Endothelial cell of umbilical vein (primary cell): ENCODE measurements at regions not wholly inside any gene's neighbourhood (a gene's known extent, or its start where the extent isn't known, plus 50 kb on each side); places are given as distances from the start of the nearest gene placed in this dataset.

ENCODE experiments used
- EZH2 ChIP-seq: IDR thresholded peaks from 2 replicates; pipeline ENCODE4 v1.6.1; 2012; ENCODE audit warnings: borderline replicate concordance, low read depth, mild to moderate bottlenecking, moderate library complexity, low read length, inconsistent platforms; ENCODE audit not compliant: severe bottlenecking
- FOS ChIP-seq: IDR thresholded peaks from 2 replicates; pipeline ENCODE4 v1.6.1; 2011; ENCODE audit warnings: mild to moderate bottlenecking, low read length, moderate library complexity, borderline replicate concordance; ENCODE audit not compliant: insufficient read depth
- GATA2 ChIP-seq: IDR thresholded peaks from 2 replicates; pipeline ENCODE4 v1.7.0; 2011; ENCODE audit warnings: low read depth, mild to moderate bottlenecking, moderate library complexity, mixed read lengths, low read length; ENCODE audit not compliant: insufficient read length, insufficient read depth
- JUN ChIP-seq: IDR thresholded peaks from 2 replicates; pipeline ENCODE4 v1.6.1; 2011; ENCODE audit warnings: borderline replicate concordance, low read depth; ENCODE audit not compliant: insufficient read length, insufficient read depth
- MYC ChIP-seq: IDR thresholded peaks from one replicate; pipeline ENCODE4 v1.6.1; 2011; ENCODE audit warnings: mild to moderate bottlenecking, low read depth, low read length
- POLR2A ChIP-seq: IDR thresholded peaks from 2 replicates; pipeline ENCODE4 v1.6.1; 2012; ENCODE audit warnings: low read depth, mild to moderate bottlenecking, control low read depth, low read length
- POLR2AphosphoS5 ChIP-seq: IDR thresholded peaks from 2 replicates; pipeline ENCODE4 v1.6.1; 2012; ENCODE audit warnings: low read depth, mild to moderate bottlenecking, control low read depth, low read length, moderate library complexity; ENCODE audit not compliant: insufficient read depth
- TF ChIP-seq, protein P1 (sequence below), 2 donors: IDR thresholded peaks; 1 replicate in 1 of 2; 2 replicates in 1 of 2; pipeline ENCODE4 v1.5.1; 2011; ENCODE audit warnings: low read length in 2 of 2, mild to moderate bottlenecking in 2 of 2, moderate library complexity in 2 of 2, control low read depth in 1 of 2, inconsistent platforms in 1 of 2, low read depth in 1 of 2; ENCODE audit not compliant: insufficient read depth in 1 of 2; ENCODE audit errors: extremely low read depth in 1 of 2
- TF ChIP-seq, protein P2 (sequence below): IDR thresholded peaks from 2 replicates; pipeline ENCODE4 v1.6.1; 2011; ENCODE audit not compliant: insufficient read depth, insufficient read length

DNA sequence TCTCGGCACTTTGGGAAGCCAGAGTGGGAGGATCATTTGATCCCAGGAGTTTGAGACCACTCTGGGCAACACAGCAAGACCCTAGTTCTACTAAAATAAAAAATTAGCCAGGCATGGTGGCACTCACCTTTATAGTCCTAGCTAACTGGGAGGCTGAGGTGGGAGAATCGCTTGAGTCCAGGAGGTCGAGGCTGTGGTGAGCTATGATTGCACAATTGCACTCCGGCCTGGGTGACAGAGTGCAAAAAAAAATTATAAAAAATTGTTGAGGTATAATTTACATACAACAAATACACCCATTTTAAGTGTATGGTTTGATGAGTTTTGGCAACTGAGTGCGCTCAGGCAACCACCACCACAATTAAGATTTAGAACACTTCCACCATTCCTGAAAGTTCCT is 108.5 kb upstream of the GADD45A start:
- TF ChIP-seq, protein P1, sequence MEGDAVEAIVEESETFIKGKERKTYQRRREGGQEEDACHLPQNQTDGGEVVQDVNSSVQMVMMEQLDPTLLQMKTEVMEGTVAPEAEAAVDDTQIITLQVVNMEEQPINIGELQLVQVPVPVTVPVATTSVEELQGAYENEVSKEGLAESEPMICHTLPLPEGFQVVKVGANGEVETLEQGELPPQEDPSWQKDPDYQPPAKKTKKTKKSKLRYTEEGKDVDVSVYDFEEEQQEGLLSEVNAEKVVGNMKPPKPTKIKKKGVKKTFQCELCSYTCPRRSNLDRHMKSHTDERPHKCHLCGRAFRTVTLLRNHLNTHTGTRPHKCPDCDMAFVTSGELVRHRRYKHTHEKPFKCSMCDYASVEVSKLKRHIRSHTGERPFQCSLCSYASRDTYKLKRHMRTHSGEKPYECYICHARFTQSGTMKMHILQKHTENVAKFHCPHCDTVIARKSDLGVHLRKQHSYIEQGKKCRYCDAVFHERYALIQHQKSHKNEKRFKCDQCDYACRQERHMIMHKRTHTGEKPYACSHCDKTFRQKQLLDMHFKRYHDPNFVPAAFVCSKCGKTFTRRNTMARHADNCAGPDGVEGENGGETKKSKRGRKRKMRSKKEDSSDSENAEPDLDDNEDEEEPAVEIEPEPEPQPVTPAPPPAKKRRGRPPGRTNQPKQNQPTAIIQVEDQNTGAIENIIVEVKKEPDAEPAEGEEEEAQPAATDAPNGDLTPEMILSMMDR (IDR thresholded peaks at IDR 0.05; ENCODE audit: extremely low read depth in 1 of 2, insufficient read depth in 1 of 2, low read depth in 1 of 2, low read length in 2 of 2), result no peak
- TF ChIP-seq POLR2A (no peak), POLR2AphosphoS5 (no peak), EZH2 (no peak), FOS (no peak), JUN (no peak), GATA2 (no peak), MYC (no peak)
- TF ChIP-seq, protein P2, sequence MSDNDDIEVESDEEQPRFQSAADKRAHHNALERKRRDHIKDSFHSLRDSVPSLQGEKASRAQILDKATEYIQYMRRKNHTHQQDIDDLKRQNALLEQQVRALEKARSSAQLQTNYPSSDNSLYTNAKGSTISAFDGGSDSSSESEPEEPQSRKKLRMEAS, result no peak
